Neural cell (in vitro differentiated cells): ENCODE measurements at regions not wholly inside any gene's neighbourhood (a gene's known extent, or its start where the extent isn't known, plus 50 kb on each side); places are given as distances from the start of the nearest gene placed in this dataset.

Experiments
- H2AFZ ChIP-seq: fragments of 200-600, 300-800 bp; sonication (generic), shearing (Covaris generic); 2 replicates; pipeline ENCODE4 v1.6.0; 2014; ENCODE audit warnings: low read depth, mild to moderate bottlenecking, antibody characterized with exemption, low read length, moderate library complexity
- H3F3A ChIP-seq: fragments of 200-600 bp; shearing (Covaris generic); 2 replicates; pipeline ENCODE4 v1.6.1; 2016; ENCODE audit warnings: mild to moderate bottlenecking, moderate library complexity, mixed read lengths, antibody characterized with exemption, low read length; ENCODE audit not compliant: insufficient read depth, poor library complexity, severe bottlenecking
- H3K27ac ChIP-seq: fragments of 200-600, 300-800 bp; sonication (generic), shearing (Covaris generic); 2 replicates; pipeline ENCODE4 v1.5.1; 2014; ENCODE audit warnings: mild to moderate bottlenecking, low read length, moderate library complexity
- H3K27me3 ChIP-seq: fragments of 300-800, 200-600 bp; sonication (generic), shearing (Covaris generic); 2 replicates; pipeline ENCODE4 v1.6.0; 2014; ENCODE audit warnings: mild to moderate bottlenecking, low read depth, low read length, moderate library complexity; ENCODE audit not compliant: insufficient read depth
- H3K36me3 ChIP-seq: fragments of 300-800, 200-600 bp; sonication (generic), shearing (Covaris generic); 2 replicates; pipeline ENCODE4 v1.5.1; 2014; ENCODE audit warnings: mild to moderate bottlenecking, antibody characterized with exemption, low read length, moderate library complexity; ENCODE audit not compliant: insufficient read depth
- H3K4me2 ChIP-seq: fragments of 300-800, 200-600 bp; sonication (generic), shearing (Covaris generic); 2 replicates; pipeline ENCODE4 v1.6.0; 2014; ENCODE audit warnings: mild to moderate bottlenecking, low read length
- H3K4me3 ChIP-seq: fragments of 300-800, 200-600 bp; sonication (generic), shearing (Covaris generic); 2 replicates; pipeline ENCODE4 v1.5.1; 2014; ENCODE audit warnings: mild to moderate bottlenecking, low read length, moderate library complexity
- H3K79me2 ChIP-seq: fragments of 200-600 bp; shearing (Covaris generic); replicated peaks from 2 replicates; pipeline ENCODE4 v1.6.0; 2014; ENCODE audit warnings: mild to moderate bottlenecking, low read length, moderate library complexity; ENCODE audit not compliant: insufficient read depth
- H3K9ac ChIP-seq: fragments of 300-800, 200-600 bp; sonication (generic), shearing (Covaris generic); 2 replicates; pipeline ENCODE4 v1.6.1; 2016; ENCODE audit warnings: mild to moderate bottlenecking, low read length, mixed read lengths
- H3K9me2 ChIP-seq: fragments of 200-600 bp; shearing (Covaris generic); 2 replicates; pipeline ENCODE4 v1.6.1; 2016; ENCODE audit warnings: mild to moderate bottlenecking, low read length, mixed read lengths; ENCODE audit not compliant: insufficient read depth
- H3K9me3 ChIP-seq: fragments of 200-600, 300-800 bp; sonication (generic), shearing (Covaris generic); 2 replicates; pipeline ENCODE4 v1.6.1; 2016; ENCODE audit warnings: mild to moderate bottlenecking, mixed run types, low read length, moderate library complexity, mixed read lengths
- H4K20me1 ChIP-seq: fragments of 200-600 bp; shearing (Covaris generic); 2 replicates; pipeline ENCODE4 v1.6.1; 2016; ENCODE audit warnings: mild to moderate bottlenecking, mixed run types; ENCODE audit not compliant: insufficient read depth
- CTCF ChIP-seq: fragments of 450-650 bp; IDR thresholded peaks from 2 replicates; pipeline ENCODE4 v1.5.1; 2014; ENCODE audit warnings: antibody characterized with exemption, mild to moderate bottlenecking, moderate library complexity; ENCODE audit not compliant: poor library complexity, severe bottlenecking
- EP300 ChIP-seq: fragments of 450-650 bp; conservative IDR thresholded peaks from 2 replicates; pipeline ENCODE4 v1.6.1; 2014; ENCODE audit warnings: antibody characterized with exemption, mild to moderate bottlenecking, moderate library complexity; ENCODE audit not compliant: poor library complexity, severe bottlenecking
- EZH2 ChIP-seq: fragments of 200-600, 300-800 bp; shearing (Covaris generic), sonication (generic); IDR thresholded peaks from 2 replicates; pipeline ENCODE4 v1.6.1; 2014; ENCODE audit warnings: antibody characterized with exemption, low read length, borderline replicate concordance, mild to moderate bottlenecking; ENCODE audit not compliant: insufficient read depth, poor library complexity, severe bottlenecking
- MXI1 ChIP-seq: fragments of 450-650 bp; conservative IDR thresholded peaks from 2 replicates; pipeline ENCODE4 v1.6.1; 2014; ENCODE audit warnings: antibody characterized with exemption, mild to moderate bottlenecking; ENCODE audit not compliant: poor library complexity, severe bottlenecking
- POLR2AphosphoS5 ChIP-seq: IDR thresholded peaks from 2 replicates; pipeline ENCODE4 v1.6.1; 2012
- RAD21 ChIP-seq: fragments of 450-650 bp; conservative IDR thresholded peaks from 2 replicates; pipeline ENCODE4 v1.6.1; 2014; ENCODE audit warnings: antibody characterized with exemption, mild to moderate bottlenecking, moderate library complexity
- SMC3 ChIP-seq: fragments of 450-650 bp; conservative IDR thresholded peaks from 2 replicates; pipeline ENCODE4 v1.6.1; 2014; ENCODE audit warnings: antibody characterized with exemption, mild to moderate bottlenecking, moderate library complexity; ENCODE audit not compliant: poor library complexity
- TAF1 ChIP-seq: IDR thresholded peaks from 2 replicates; pipeline ENCODE4 v1.6.1; 2012; ENCODE audit warnings: low read depth
- TF ChIP-seq, protein P1 (sequence below): IDR thresholded peaks from 2 replicates; pipeline ENCODE4 v1.6.1; 2012; ENCODE audit warnings: borderline replicate concordance

GRCh38 chr7:19318287-19318686, 173.1 kb upstream of the FERD3L start:
- no peaks in the 10 kb centered on the region for H3K27me3 ChIP-seq
- no peaks in the 10 kb centered on the region for H3K79me2 ChIP-seq
- no peaks in the 10 kb centered on the region for H3K36me3 ChIP-seq
- H3F3A ChIP-seq, result no peaks in the 10 kb centered on the region
- H3K9me3 ChIP-seq, result no peaks in the 10 kb centered on the region
- no peaks in the 10 kb centered on the region for H3K9me2 ChIP-seq
- H2AFZ ChIP-seq, result no peak overlapping the region
- no peak overlapping the region for H3K4me2 ChIP-seq
- no peak overlapping the region for H3K9ac ChIP-seq
- H4K20me1 ChIP-seq, result no peaks in the 10 kb centered on the region
- no peak for TF ChIP-seq CTCF
- no peak for TF ChIP-seq EZH2
- TF ChIP-seq EP300, result no peak
- TF ChIP-seq TAF1, result no peak
- no peak for TF ChIP-seq MXI1
- no peak overlapping the region for H3K4me3 ChIP-seq
- no peak overlapping the region for H3K27ac ChIP-seq

GRCh38 chr7:19317461-19317860, 172.2 kb upstream of the FERD3L start:
- Histone ChIP-seq H3K36me3 (no peaks in the 10 kb centered on the region), H3K9me3 (no peaks in the 10 kb centered on the region), H3K9ac (no peak overlapping the region), H3K4me2 (no peak overlapping the region), H3F3A (no peaks in the 10 kb centered on the region), H3K79me2 (no peaks in the 10 kb centered on the region), H3K27me3 (no peaks in the 10 kb centered on the region), H2AFZ (no peak overlapping the region), H4K20me1 (no peaks in the 10 kb centered on the region), H3K27ac (no peak overlapping the region), H3K9me2 (no peaks in the 10 kb centered on the region), H3K4me3 (no peak overlapping the region)
- TF ChIP-seq EZH2 (no peak), CTCF (no peak), RAD21 (no peak), EP300 (no peak), POLR2AphosphoS5 (no peak), MXI1 (no peak), SMC3 (no peak), TAF1 (no peak)

- no peaks in the 10 kb centered on the region for H4K20me1 ChIP-seq
- H3K9ac ChIP-seq, result no peak overlapping the region
- H3K9me3 ChIP-seq, result no peaks in the 10 kb centered on the region
- no peak overlapping the region for H3K4me2 ChIP-seq
- H3K79me2 ChIP-seq, result no peaks in the 10 kb centered on the region
- H3K27ac ChIP-seq, result no peak overlapping the region
- no peaks in the 10 kb centered on the region for H3F3A ChIP-seq
- TF ChIP-seq RAD21 (no peak), SMC3 (no peak), EP300 (no peak), POLR2AphosphoS5 (no peak), TAF1 (no peak), EZH2 (no peak), CTCF (no peak), MXI1 (no peak)
- TF ChIP-seq, protein P1, sequence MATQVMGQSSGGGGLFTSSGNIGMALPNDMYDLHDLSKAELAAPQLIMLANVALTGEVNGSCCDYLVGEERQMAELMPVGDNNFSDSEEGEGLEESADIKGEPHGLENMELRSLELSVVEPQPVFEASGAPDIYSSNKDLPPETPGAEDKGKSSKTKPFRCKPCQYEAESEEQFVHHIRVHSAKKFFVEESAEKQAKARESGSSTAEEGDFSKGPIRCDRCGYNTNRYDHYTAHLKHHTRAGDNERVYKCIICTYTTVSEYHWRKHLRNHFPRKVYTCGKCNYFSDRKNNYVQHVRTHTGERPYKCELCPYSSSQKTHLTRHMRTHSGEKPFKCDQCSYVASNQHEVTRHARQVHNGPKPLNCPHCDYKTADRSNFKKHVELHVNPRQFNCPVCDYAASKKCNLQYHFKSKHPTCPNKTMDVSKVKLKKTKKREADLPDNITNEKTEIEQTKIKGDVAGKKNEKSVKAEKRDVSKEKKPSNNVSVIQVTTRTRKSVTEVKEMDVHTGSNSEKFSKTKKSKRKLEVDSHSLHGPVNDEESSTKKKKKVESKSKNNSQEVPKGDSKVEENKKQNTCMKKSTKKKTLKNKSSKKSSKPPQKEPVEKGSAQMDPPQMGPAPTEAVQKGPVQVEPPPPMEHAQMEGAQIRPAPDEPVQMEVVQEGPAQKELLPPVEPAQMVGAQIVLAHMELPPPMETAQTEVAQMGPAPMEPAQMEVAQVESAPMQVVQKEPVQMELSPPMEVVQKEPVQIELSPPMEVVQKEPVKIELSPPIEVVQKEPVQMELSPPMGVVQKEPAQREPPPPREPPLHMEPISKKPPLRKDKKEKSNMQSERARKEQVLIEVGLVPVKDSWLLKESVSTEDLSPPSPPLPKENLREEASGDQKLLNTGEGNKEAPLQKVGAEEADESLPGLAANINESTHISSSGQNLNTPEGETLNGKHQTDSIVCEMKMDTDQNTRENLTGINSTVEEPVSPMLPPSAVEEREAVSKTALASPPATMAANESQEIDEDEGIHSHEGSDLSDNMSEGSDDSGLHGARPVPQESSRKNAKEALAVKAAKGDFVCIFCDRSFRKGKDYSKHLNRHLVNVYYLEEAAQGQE, result no peak
- no peaks in the 10 kb centered on the region for H3K9me2 ChIP-seq
- no peaks in the 10 kb centered on the region for H3K27me3 ChIP-seq
- H3K36me3 ChIP-seq, result no peaks in the 10 kb centered on the region
- no peak overlapping the region for H2AFZ ChIP-seq
- no peak overlapping the region for H3K4me3 ChIP-seq
Measured at GRCh38 chr7:19312416-19312815, 167.2 kb upstream of the FERD3L start.
